GM23338 (cell line): ENCODE measurements at regions not wholly inside any gene's neighbourhood (a gene's known extent, or its start where the extent isn't known, plus 50 kb on each side); places are given as distances from the start of the nearest gene placed in this dataset.

ENCODE experiments used
- ATAC-seq: fragments of 200-7000 bp; cut with Tn5 transposase; 3 replicates; pipeline ENCODE4 v1.9.1; 2020
- DNase-seq: peaks from one replicate; pipeline ENCODE4 v3.0.0-alpha.2; 2015; ENCODE audit warnings: low spot score
- H2AFZ ChIP-seq: fragments of 200-600 bp; sonication (generic); 2 replicates; pipeline ENCODE4 v1.8.0; 2016; ENCODE audit warnings: antibody characterized with exemption, mild to moderate bottlenecking, moderate library complexity
- H3F3A ChIP-seq: fragments of 200-600 bp; sonication (generic); replicated peaks from 2 replicates; pipeline ENCODE4 v1.8.0; 2017; ENCODE audit warnings: antibody characterized with exemption, mixed run types, low read depth
- H3K27ac ChIP-seq: fragments of 200-600 bp; sonication (generic); 2 replicates; pipeline ENCODE4 v1.6.1; 2016; ENCODE audit warnings: low read depth
- H3K27me3 ChIP-seq: fragments of 200-600 bp; sonication (generic); 2 replicates; pipeline ENCODE4 v1.8.0; 2016; ENCODE audit warnings: mild to moderate bottlenecking, mixed run types, moderate library complexity; ENCODE audit not compliant: insufficient read depth
- H3K36me3 ChIP-seq: fragments of 200-600 bp; sonication (generic); 2 replicates; pipeline ENCODE4 v1.8.0; 2016; ENCODE audit warnings: mild to moderate bottlenecking; ENCODE audit not compliant: insufficient read depth
- H3K4me1 ChIP-seq: fragments of 200-600 bp; sonication (generic); 2 replicates; pipeline ENCODE4 v1.8.0; 2016; ENCODE audit warnings: mild to moderate bottlenecking, moderate library complexity; ENCODE audit not compliant: insufficient read depth
- H3K4me2 ChIP-seq: fragments of 200-600 bp; sonication (generic); 2 replicates; pipeline ENCODE4 v1.7.1; 2017; ENCODE audit warnings: mixed run types
- H3K4me3 ChIP-seq: fragments of 200-600 bp; sonication (generic); 2 replicates; pipeline ENCODE4 v1.6.1; 2016; ENCODE audit warnings: mixed run types
- H3K79me2 ChIP-seq: fragments of 200-600 bp; sonication (generic); replicated peaks from 2 replicates; pipeline ENCODE4 v1.8.0; 2017; ENCODE audit warnings: mild to moderate bottlenecking; ENCODE audit not compliant: insufficient read depth
- H3K9me2 ChIP-seq: fragments of 200-600 bp; sonication (generic); 2 replicates; pipeline ENCODE4 v1.8.0; 2017; ENCODE audit not compliant: insufficient read depth
- H4K20me1 ChIP-seq: fragments of 200-600 bp; sonication (generic); replicated peaks from 2 replicates; pipeline ENCODE4 v1.8.0; 2017; ENCODE audit warnings: mild to moderate bottlenecking; ENCODE audit not compliant: insufficient read depth
- H3K27ac Mint-ChIP-seq: 2 replicates; pipeline ENCODE4 v1.8.0; 2020; ENCODE audit warnings: inconsistent platforms, mild to moderate bottlenecking, moderate library complexity, mixed read lengths
- H3K27me3 Mint-ChIP-seq: 3 replicates; pipeline ENCODE4 v1.8.0; 2022; ENCODE audit warnings: low read depth, mild to moderate bottlenecking, moderate library complexity, mixed read lengths, inconsistent platforms; ENCODE audit not compliant: insufficient read depth, poor library complexity
- H3K36me3 Mint-ChIP-seq: 3 replicates; pipeline ENCODE4 v1.8.0; 2021; ENCODE audit warnings: low read depth, mild to moderate bottlenecking, inconsistent platforms, moderate library complexity, mixed read lengths
- H3K4me1 Mint-ChIP-seq: 3 replicates; pipeline ENCODE4 v1.8.0; 2020; ENCODE audit warnings: mild to moderate bottlenecking, inconsistent platforms, mixed read lengths
- H3K4me3 Mint-ChIP-seq: 3 replicates; pipeline ENCODE4 v1.8.0; 2021; ENCODE audit warnings: moderate library complexity, mild to moderate bottlenecking, inconsistent platforms, mixed read lengths
- H3K9me3 Mint-ChIP-seq: 3 replicates; pipeline ENCODE4 v1.8.0; 2020; ENCODE audit warnings: moderate library complexity, mild to moderate bottlenecking, inconsistent platforms, mixed read lengths
- CREB1 ChIP-seq: fragments of 250-450 bp; sonication (Bioruptor Pico); IDR thresholded peaks from 2 replicates; pipeline ENCODE4 v1.5.0; 2020; ENCODE audit warnings: low read depth, mild to moderate bottlenecking, moderate library complexity
- CTCF ChIP-seq, 2 experiments: fragments of 200-600 bp in 1 of 2; sonication (generic) in 1 of 2; conservative IDR thresholded peaks; 2 replicates each; pipeline versions ENCODE4 v1.5.1 to v1.6.1; 2016 to 2017; ENCODE audit warnings: antibody characterized with exemption in 2 of 2, low read depth in 2 of 2, mild to moderate bottlenecking in 2 of 2, moderate library complexity in 1 of 2
- ETS1 ChIP-seq: IDR thresholded peaks from 2 replicates; pipeline ENCODE4 v1.6.1; 2016; ENCODE audit warnings: antibody characterized with exemption
- EZH2phosphoT487 ChIP-seq: fragments of 200-600 bp; sonication (generic); IDR thresholded peaks from one replicate; pipeline ENCODE4 v1.8.1; 2018; ENCODE audit warnings: antibody characterized with exemption; ENCODE audit not compliant: unreplicated experiment
- POLR2AphosphoS5 ChIP-seq: IDR thresholded peaks from 2 replicates; pipeline ENCODE4 v1.6.1; 2016; ENCODE audit warnings: antibody characterized with exemption, low read depth
- REST ChIP-seq: IDR thresholded peaks from one replicate; pipeline ENCODE4 v1.6.1; 2018; ENCODE audit warnings: antibody characterized with exemption; ENCODE audit not compliant: unreplicated experiment
- ZNF114 ChIP-seq: fragments of 250-450 bp; sonication (Bioruptor Pico); IDR thresholded peaks from 2 replicates; pipeline ENCODE4 v1.5.0; 2020; ENCODE audit warnings: mild to moderate bottlenecking, moderate library complexity
- ZNF462 ChIP-seq: fragments of 250-450 bp; sonication (Bioruptor Pico); IDR thresholded peaks from 2 replicates; pipeline ENCODE4 v1.5.0; 2020; ENCODE audit warnings: mild to moderate bottlenecking, moderate library complexity

GRCh38 chr19:30130356-30131122 is 188.5 kb downstream of the URI1 start:
- Mint-ChIP-seq H3K36me3 (no peaks in the 10 kb centered on the region), H3K27ac (no peak overlapping the region), H3K4me1 (no peaks in the 10 kb centered on the region), H3K9me3 (no peaks in the 10 kb centered on the region), H3K27me3 (peaks cover 3% of the 10 kb centered on the region), H3K4me3 (no peak overlapping the region)
- H3K79me2 ChIP-seq = no peaks in the 10 kb centered on the region
- no peaks in the 10 kb centered on the region for H3K27me3 ChIP-seq
- DNase-seq = no peak
- no peaks in the 10 kb centered on the region for H3K36me3 ChIP-seq
- H3K4me1 ChIP-seq = no peaks in the 10 kb centered on the region
- no peaks in the 10 kb centered on the region for H4K20me1 ChIP-seq
- H3K27ac ChIP-seq = no peak overlapping the region
- TF ChIP-seq ZNF462 (CRISPR knock-in tag) (no peak), EZH2phosphoT487 (no peak), CREB1 (no peak), ZNF114 (CRISPR knock-in tag) (no peak)
- H3K4me3 ChIP-seq = no peak overlapping the region
- H2AFZ ChIP-seq = no peak overlapping the region
- H3F3A ChIP-seq = no peaks in the 10 kb centered on the region
- H3K9me2 ChIP-seq = 0 out of 2 replicates have a peak, but pooled peaks cover 5% of the 10 kb centered on the region
- no peak for ATAC-seq
- H3K4me2 ChIP-seq = no peak overlapping the region

GRCh38 chr19:30131246-30131645 is 189.2 kb downstream of the URI1 start:
- Histone ChIP-seq H3K27ac (no peak overlapping the region), H3K4me1 (no peaks in the 10 kb centered on the region), H3F3A (no peaks in the 10 kb centered on the region), H3K27me3 (no peaks in the 10 kb centered on the region), H2AFZ (no peak overlapping the region), H3K79me2 (no peaks in the 10 kb centered on the region), H3K4me3 (no peak overlapping the region), H3K9me2 (0 out of 2 replicates have a peak, but pooled peaks cover 5% of the 10 kb centered on the region), H4K20me1 (no peaks in the 10 kb centered on the region), H3K36me3 (no peaks in the 10 kb centered on the region), H3K4me2 (no peak overlapping the region)
- Mint-ChIP-seq H3K9me3 (no peaks in the 10 kb centered on the region), H3K4me3 (no peak overlapping the region), H3K27ac (no peak overlapping the region), H3K27me3 (peaks cover 3% of the 10 kb centered on the region), H3K36me3 (no peaks in the 10 kb centered on the region), H3K4me1 (no peaks in the 10 kb centered on the region)
- ATAC-seq (no peak), DNase-seq (no peak)
- TF ChIP-seq EZH2phosphoT487 (no peak), ZNF114 (CRISPR knock-in tag) (no peak), ETS1 (no peak), POLR2AphosphoS5 (no peak), CTCF (conservative IDR thresholded peaks at IDR 0.05; ENCODE audit: low read depth in 2 of 2) (no peak), REST (no peak)
